Endothelial cell of umbilical vein (primary cell): ENCODE measurements at regions not wholly inside any gene's neighbourhood (a gene's known extent, or its start where the extent isn't known, plus 50 kb on each side); places are given as distances from the start of the nearest gene placed in this dataset.

Experiments used
- BruUV-seq: library from RNA; stranded (reverse); fragments of 400-500 nt; replicated peaks from 2 replicates; lab custom pipeline; 2021; lab: Mats Ljungman, UMichigan
- CTCF ChIA-PET: fragments of 300-600, 350-600 bp; sonication (Branson Sonifier 250); formaldehyde crosslinking; loops from one replicate; lab custom pipeline; 2021; ENCODE audit warnings: antibody characterized with exemption, inconsistent platforms; lab: Charles Lee
- POLR2A ChIA-PET: fragments of 300-600, 350-600 bp; sonication (Branson Sonifier 250); formaldehyde crosslinking; loops from one replicate; lab custom pipeline; 2021; ENCODE audit warnings: antibody characterized with exemption, inconsistent platforms; lab: Charles Lee
- DNase-seq: peaks from one replicate; pipeline ENCODE4 v3.0.0-alpha.2; 2011; ENCODE audit warnings: low read depth, low spot score
- FAIRE-seq: peaks from 2 replicates; lab custom pipeline; 2011; peaks lifted over from hg19 to GRCh38; lab: Jason Lieb, UNC
- H2AFZ ChIP-seq: 2 replicates; pipeline ENCODE4 v1.6.0; 2012; ENCODE audit warnings: low read depth, low read length, control low read depth, inconsistent platforms
- H3K27ac ChIP-seq: 2 replicates; pipeline ENCODE4 v1.5.1; 2011; ENCODE audit warnings: low read depth, mild to moderate bottlenecking, control low read depth, low read length, moderate library complexity; ENCODE audit not compliant: insufficient read depth
- H3K27me3 ChIP-seq, 2 experiments: 2 replicates each; pipeline versions ENCODE4 v1.6.0 to v1.6.1; 2011; ENCODE audit warnings: low read length in 2 of 2, mixed read lengths in 1 of 2; ENCODE audit not compliant: control insufficient read depth in 2 of 2, insufficient read depth in 2 of 2
- H3K36me3 ChIP-seq, 2 experiments: 2 replicates in 1 of 2; 3 replicates in 1 of 2; pipeline ENCODE4 v1.5.1; 2011; ENCODE audit warnings: low read length in 2 of 2, mild to moderate bottlenecking in 1 of 2, moderate library complexity in 1 of 2; ENCODE audit not compliant: control insufficient read depth in 2 of 2, insufficient read depth in 2 of 2; ENCODE audit errors: extremely low read depth in 1 of 2
- H3K4me1 ChIP-seq: 3 replicates; pipeline ENCODE4 v1.5.1; 2011; ENCODE audit warnings: mild to moderate bottlenecking, low read length; ENCODE audit not compliant: control insufficient read depth, insufficient read depth; ENCODE audit errors: extremely low read depth
- H3K4me2 ChIP-seq: 2 replicates; pipeline ENCODE4 v1.6.1; 2011; ENCODE audit warnings: low read length, control low read depth, mixed read lengths; ENCODE audit not compliant: insufficient read depth
- H3K4me3 ChIP-seq, 3 experiments: fragments of 200-600 bp in 1 of 3; sonication (generic), shearing (Covaris generic) in 1 of 3; replicated peaks in 1 of 3; 2 replicates each; pipeline ENCODE4 v1.5.1; 2011 to 2016; ENCODE audit warnings: control low read depth in 3 of 3, low read length in 3 of 3, mild to moderate bottlenecking in 2 of 3, inconsistent platforms in 1 of 3, low read depth in 1 of 3, moderate library complexity in 1 of 3; ENCODE audit not compliant: insufficient read depth in 1 of 3
- H3K79me2 ChIP-seq: 2 replicates; pipeline ENCODE4 v1.6.0; 2012; ENCODE audit warnings: low read length, inconsistent platforms; ENCODE audit not compliant: control insufficient read depth, insufficient read depth
- H3K9ac ChIP-seq: replicated peaks from 2 replicates; pipeline ENCODE3; 2011; ENCODE audit warnings: low read length, control low read depth; ENCODE audit not compliant: insufficient read depth; ENCODE audit errors: extremely low read depth
- H3K9me1 ChIP-seq: replicated peaks from 3 replicates; pipeline ENCODE4 v1.6.0; 2011; ENCODE audit warnings: mild to moderate bottlenecking, low read length; ENCODE audit not compliant: control insufficient read depth, insufficient read depth; ENCODE audit errors: extremely low read depth
- H3K9me3 ChIP-seq: replicated peaks from 2 replicates; pipeline ENCODE4 v1.5.1; 2012; ENCODE audit warnings: low read length, inconsistent platforms; ENCODE audit not compliant: control insufficient read depth, insufficient read depth
- H4K20me1 ChIP-seq: replicated peaks from 2 replicates; pipeline ENCODE3; 2011; ENCODE audit warnings: mild to moderate bottlenecking, low read length; ENCODE audit not compliant: control insufficient read depth, insufficient read depth; ENCODE audit errors: extremely low read depth
- CTCF ChIP-seq, 2 donors: IDR thresholded peaks; 1 replicate in 1 of 2; 2 replicates in 1 of 2; pipeline ENCODE4 v1.5.1; 2011; ENCODE audit warnings: low read length in 2 of 2, mild to moderate bottlenecking in 2 of 2, moderate library complexity in 2 of 2, control low read depth in 1 of 2, inconsistent platforms in 1 of 2, low read depth in 1 of 2; ENCODE audit not compliant: insufficient read depth in 1 of 2; ENCODE audit errors: extremely low read depth in 1 of 2
- EZH2 ChIP-seq: IDR thresholded peaks from 2 replicates; pipeline ENCODE4 v1.6.1; 2012; ENCODE audit warnings: borderline replicate concordance, low read depth, mild to moderate bottlenecking, moderate library complexity, low read length, inconsistent platforms; ENCODE audit not compliant: severe bottlenecking
- FOS ChIP-seq: IDR thresholded peaks from 2 replicates; pipeline ENCODE4 v1.6.1; 2011; ENCODE audit warnings: mild to moderate bottlenecking, low read length, moderate library complexity, borderline replicate concordance; ENCODE audit not compliant: insufficient read depth
- GATA2 ChIP-seq: IDR thresholded peaks from 2 replicates; pipeline ENCODE4 v1.7.0; 2011; ENCODE audit warnings: low read depth, mild to moderate bottlenecking, moderate library complexity, mixed read lengths, low read length; ENCODE audit not compliant: insufficient read length, insufficient read depth
- JUN ChIP-seq: IDR thresholded peaks from 2 replicates; pipeline ENCODE4 v1.6.1; 2011; ENCODE audit warnings: borderline replicate concordance, low read depth; ENCODE audit not compliant: insufficient read length, insufficient read depth
- MAX ChIP-seq: IDR thresholded peaks from 2 replicates; pipeline ENCODE4 v1.6.1; 2011; ENCODE audit not compliant: insufficient read depth, insufficient read length
- MYC ChIP-seq: IDR thresholded peaks from one replicate; pipeline ENCODE4 v1.6.1; 2011; ENCODE audit warnings: mild to moderate bottlenecking, low read depth, low read length
- POLR2A ChIP-seq: IDR thresholded peaks from 2 replicates; pipeline ENCODE4 v1.6.1; 2012; ENCODE audit warnings: low read depth, mild to moderate bottlenecking, control low read depth, low read length
- POLR2AphosphoS5 ChIP-seq: IDR thresholded peaks from 2 replicates; pipeline ENCODE4 v1.6.1; 2012; ENCODE audit warnings: low read depth, mild to moderate bottlenecking, control low read depth, low read length, moderate library complexity; ENCODE audit not compliant: insufficient read depth
- dilution Hi-C: fragments of 300-500 bp; cut with MboI; formaldehyde crosslinking; loops from one replicate; pipeline ENCODE4 v1.15.0; 2019; ENCODE audit warnings: low sequenced_read_pairs; ENCODE audit not compliant: extremely low pct_ligation_motif_present
- intact Hi-C: fragments of 100-400 bp; cut with micrococcal nuclease; formaldehyde crosslinking; loops from one replicate; pipeline ENCODE4 v1.10.0; 2022

GRCh38 chr3:28788571-28788970 is 439.9 kb upstream of the AZI2 start:
- POLR2A ChIA-PET: no interaction called here
- H4K20me1 ChIP-seq: no peaks in the 10 kb centered on the region
- no peak overlapping the region for H3K4me2 ChIP-seq
- intact Hi-C loops: no loop called here
- FAIRE-seq (no peak), DNase-seq (no peak)
- H3K4me1 ChIP-seq: no peaks in the 10 kb centered on the region
- H3K4me3 ChIP-seq: no peak overlapping the region
- H2AFZ ChIP-seq: no peak overlapping the region
- no peaks in the 10 kb centered on the region for H3K9me3 ChIP-seq
- dilution Hi-C loops: no loop called here
- no TSS peak for BruUV-seq
- H3K9me1 ChIP-seq: no peaks in the 10 kb centered on the region
- H3K27ac ChIP-seq: no peak overlapping the region
- CTCF ChIA-PET: no interaction called here
- no peaks in the 10 kb centered on the region for H3K79me2 ChIP-seq
- H3K27me3 ChIP-seq: no peaks in the 10 kb centered on the region
- TF ChIP-seq MAX (no peak), FOS (no peak), GATA2 (no peak), JUN (no peak), POLR2AphosphoS5 (no peak), POLR2A (no peak), MYC (no peak), EZH2 (no peak), CTCF (IDR thresholded peaks at IDR 0.05; ENCODE audit: extremely low read depth in 1 of 2, insufficient read depth in 1 of 2, low read depth in 1 of 2, low read length in 2 of 2) (no peak)
- H3K36me3 ChIP-seq: no peaks in the 10 kb centered on the region
- H3K9ac ChIP-seq: no peak overlapping the region
